ENCODE measurements at regions not wholly inside any gene's neighbourhood (a gene's known extent, or its start where the extent isn't known, plus 50 kb on each side); places are given as distances from the start of the nearest gene placed in this dataset.

DNA sequence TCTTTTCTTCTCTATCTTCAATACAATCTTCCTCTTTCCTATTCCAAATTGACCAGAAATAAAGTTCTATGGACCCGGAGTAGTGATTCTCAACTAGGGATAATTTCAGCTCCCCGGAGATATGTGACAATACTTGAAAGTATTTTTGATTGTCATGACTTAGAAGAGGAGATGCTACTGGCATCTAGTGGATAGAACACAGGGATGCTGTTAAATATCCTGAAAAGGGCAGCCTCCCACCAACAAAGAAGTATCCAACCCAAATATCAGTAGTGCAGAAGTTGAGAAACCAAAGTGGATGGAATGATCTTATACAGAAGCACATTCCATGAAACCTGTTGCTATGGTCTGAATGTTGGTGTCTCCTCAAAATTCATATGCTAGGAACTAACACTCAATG lies 65.7 kb upstream of the NDST3 start:
- 29% methylated on average over 2 of the region's 2 CpGs for WGBS (ENCODE audit: low lambda C conversion rate)
- CTCF ChIA-PET = interaction anchor here (1.6 kb wide), 1 partner anchor 11 kb away, joined by 5 read pairs; no protein-coding TSS in a partner anchor

DNA sequence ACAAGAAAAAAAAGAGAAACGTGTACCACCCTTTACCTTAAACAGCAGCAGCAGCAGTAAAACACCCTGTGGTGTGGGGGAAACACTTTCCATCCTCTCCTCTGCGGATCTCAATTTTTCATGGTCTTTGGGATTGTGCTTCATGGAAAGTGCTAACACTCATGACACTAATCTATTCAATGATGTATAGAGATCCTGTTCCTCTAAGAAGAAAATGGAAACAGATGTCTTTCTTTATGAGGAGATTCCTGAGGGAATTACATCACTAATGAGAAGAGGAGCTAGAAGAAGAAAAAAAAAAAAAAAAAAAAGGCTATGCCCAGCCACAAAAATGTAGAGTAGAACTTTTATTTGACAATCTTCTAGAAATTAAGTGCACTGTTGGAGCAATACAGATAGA lies 62.9 kb upstream of the NDST3 start:
- no peaks in the 10 kb centered on the region for H3K9me3 ChIP-seq
- no peaks in the 10 kb centered on the region for H3K79me2 ChIP-seq (ENCODE audit: insufficient read depth)
- CTCF ChIA-PET = no interaction called here
- no peaks in the 10 kb centered on the region; a peak in 1 of 4 replicates for H3K4me1 ChIP-seq (ENCODE audit: control insufficient read depth in 1 of 2, insufficient read depth in 2 of 2, low read depth in 1 of 2, low read length in 1 of 2)
- H3K9me2 ChIP-seq = no peaks in the 10 kb centered on the region
- POLR2A ChIA-PET = no interaction called here
- H3K27ac ChIP-seq (ENCODE audit: low read depth in 2 of 2, low read length in 1 of 2) = no peak overlapping the region; a peak in 1 of 4 replicates
- no peaks in the 10 kb centered on the region for H3F3A ChIP-seq (replicated peaks; ENCODE audit: insufficient read depth)
- no peak overlapping the region for H3K4me2 ChIP-seq
- 42% methylated on average over 2 of the region's 2 CpGs for WGBS (ENCODE audit: low lambda C conversion rate)
- H4K20me1 ChIP-seq (ENCODE audit: insufficient read depth) = no peaks in the 10 kb centered on the region
- TF ChIP-seq MEF2A (IDR thresholded peaks at IDR 0.05; ENCODE audit: borderline replicate concordance, low read depth) = 0 out of 2 replicates have a peak, but pooled peaks have one; percentile 8
- TF ChIP-seq, protein P1, sequence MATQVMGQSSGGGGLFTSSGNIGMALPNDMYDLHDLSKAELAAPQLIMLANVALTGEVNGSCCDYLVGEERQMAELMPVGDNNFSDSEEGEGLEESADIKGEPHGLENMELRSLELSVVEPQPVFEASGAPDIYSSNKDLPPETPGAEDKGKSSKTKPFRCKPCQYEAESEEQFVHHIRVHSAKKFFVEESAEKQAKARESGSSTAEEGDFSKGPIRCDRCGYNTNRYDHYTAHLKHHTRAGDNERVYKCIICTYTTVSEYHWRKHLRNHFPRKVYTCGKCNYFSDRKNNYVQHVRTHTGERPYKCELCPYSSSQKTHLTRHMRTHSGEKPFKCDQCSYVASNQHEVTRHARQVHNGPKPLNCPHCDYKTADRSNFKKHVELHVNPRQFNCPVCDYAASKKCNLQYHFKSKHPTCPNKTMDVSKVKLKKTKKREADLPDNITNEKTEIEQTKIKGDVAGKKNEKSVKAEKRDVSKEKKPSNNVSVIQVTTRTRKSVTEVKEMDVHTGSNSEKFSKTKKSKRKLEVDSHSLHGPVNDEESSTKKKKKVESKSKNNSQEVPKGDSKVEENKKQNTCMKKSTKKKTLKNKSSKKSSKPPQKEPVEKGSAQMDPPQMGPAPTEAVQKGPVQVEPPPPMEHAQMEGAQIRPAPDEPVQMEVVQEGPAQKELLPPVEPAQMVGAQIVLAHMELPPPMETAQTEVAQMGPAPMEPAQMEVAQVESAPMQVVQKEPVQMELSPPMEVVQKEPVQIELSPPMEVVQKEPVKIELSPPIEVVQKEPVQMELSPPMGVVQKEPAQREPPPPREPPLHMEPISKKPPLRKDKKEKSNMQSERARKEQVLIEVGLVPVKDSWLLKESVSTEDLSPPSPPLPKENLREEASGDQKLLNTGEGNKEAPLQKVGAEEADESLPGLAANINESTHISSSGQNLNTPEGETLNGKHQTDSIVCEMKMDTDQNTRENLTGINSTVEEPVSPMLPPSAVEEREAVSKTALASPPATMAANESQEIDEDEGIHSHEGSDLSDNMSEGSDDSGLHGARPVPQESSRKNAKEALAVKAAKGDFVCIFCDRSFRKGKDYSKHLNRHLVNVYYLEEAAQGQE (IDR thresholded peaks at IDR 0.05; ENCODE audit: low read depth, low read length) = no peak
- no peak for TF ChIP-seq TEAD4 (IDR thresholded peaks at IDR 0.05; ENCODE audit: borderline replicate concordance, insufficient read depth)
- peak; percentile 48; the same call in 1 of the 2 replicates for TF ChIP-seq TCF12 (IDR thresholded peaks at IDR 0.05)
- H3K27me3 ChIP-seq (ENCODE audit: insufficient read depth) = no peaks in the 10 kb centered on the region
- H3K9ac ChIP-seq = no peak overlapping the region
- no peak for DNase-seq
- no peaks in the 10 kb centered on the region for H3K36me3 ChIP-seq (replicated peaks in 1 of 2; ENCODE audit: control insufficient read depth in 1 of 2, insufficient read depth in 2 of 2, low read length in 1 of 2)
- no peak overlapping the region for H2AFZ ChIP-seq (ENCODE audit: low read depth)
- H3K4me3 ChIP-seq (ENCODE audit: low read depth in 2 of 2, low read length in 1 of 2) = no peak overlapping the region

More for the DNA sequence above, 65.7 kb upstream of the NDST3 start:
- DNase-seq = no peak
- Histone ChIP-seq H2AFZ (ENCODE audit: low read depth) (no peak overlapping the region), H3K79me2 (ENCODE audit: insufficient read depth) (no peaks in the 10 kb centered on the region), H3K4me3 (ENCODE audit: low read depth in 2 of 2, low read length in 1 of 2) (no peak overlapping the region), H3K9ac (no peak overlapping the region), H3K4me1 (ENCODE audit: control insufficient read depth in 1 of 2, insufficient read depth in 2 of 2, low read depth in 1 of 2, low read length in 1 of 2) (peaks cover 0 to 3% of the 10 kb centered on the region in 2 experiments; a peak in 2 of 4 replicates), H3K9me2 (no peaks in the 10 kb centered on the region), H3F3A (replicated peaks; ENCODE audit: insufficient read depth) (no peaks in the 10 kb centered on the region), H3K27me3 (ENCODE audit: insufficient read depth) (no peaks in the 10 kb centered on the region), H3K36me3 (replicated peaks in 1 of 2; ENCODE audit: control insufficient read depth in 1 of 2, insufficient read depth in 2 of 2, low read length in 1 of 2) (no peaks in the 10 kb centered on the region), H3K4me2 (no peak overlapping the region), H3K27ac (ENCODE audit: low read depth in 2 of 2, low read length in 1 of 2) (no peak overlapping the region), H3K9me3 (no peaks in the 10 kb centered on the region), H4K20me1 (ENCODE audit: insufficient read depth) (no peaks in the 10 kb centered on the region)
- POLR2A ChIA-PET = no interaction called here
- TF ChIP-seq TCF12 (IDR thresholded peaks at IDR 0.05) = no peak
- peak; percentile 16; the same call in 1 of the 2 replicates for TF ChIP-seq RAD21 (IDR thresholded peaks at IDR 0.05; ENCODE audit: low read length)

DNA sequence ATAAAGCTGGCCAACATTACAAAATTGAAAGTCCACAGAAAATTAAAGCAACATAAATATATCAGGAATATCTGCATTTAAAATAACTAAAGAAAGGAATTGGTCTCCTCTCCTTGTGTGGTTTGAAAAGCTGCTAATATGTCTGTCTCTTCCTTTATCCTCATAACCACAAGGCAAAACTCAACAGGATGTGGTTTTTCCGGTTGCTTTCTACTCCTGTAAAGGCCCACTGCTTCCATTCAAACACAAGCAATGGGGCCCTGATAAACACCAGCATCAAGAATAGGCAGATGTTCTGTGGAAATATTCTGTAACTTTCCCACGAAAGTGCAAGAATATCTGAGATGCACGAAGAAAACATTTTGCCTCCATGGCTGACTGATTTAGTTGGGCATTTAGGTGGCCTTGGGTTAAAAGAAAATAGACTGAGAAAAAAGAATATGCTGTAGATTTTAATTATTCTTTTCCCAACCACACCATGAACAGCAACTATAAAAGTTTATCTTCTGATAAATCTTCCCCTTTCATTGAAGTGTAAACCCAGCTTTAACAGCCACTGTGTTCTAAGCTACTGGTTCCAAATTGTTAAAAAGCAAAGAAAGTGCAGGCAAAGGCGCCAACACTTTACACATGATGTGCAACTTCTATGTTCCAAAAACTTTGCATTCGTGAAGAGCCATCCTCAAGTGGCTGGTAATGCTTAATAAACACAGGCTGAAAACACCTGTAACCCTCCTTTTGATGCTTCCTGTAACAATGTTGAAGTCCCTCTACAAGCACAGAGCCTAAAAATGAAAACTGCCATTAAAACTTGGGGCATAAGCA lies 50.5 kb upstream of the NDST3 start:
- Histone ChIP-seq H3K9me2 (no peaks in the 10 kb centered on the region), H3K4me3 (ENCODE audit: low read depth in 2 of 2, low read length in 1 of 2) (no peak overlapping the region; a peak in 1 of 4 replicates), H3K27ac (ENCODE audit: low read depth in 2 of 2, low read length in 1 of 2) (no peak overlapping the region), H3K36me3 (replicated peaks in 1 of 2; ENCODE audit: control insufficient read depth in 1 of 2, insufficient read depth in 2 of 2, low read length in 1 of 2) (no peaks in the 10 kb centered on the region), H3K4me2 (no peak overlapping the region), H3F3A (replicated peaks; ENCODE audit: insufficient read depth) (no peaks in the 10 kb centered on the region), H3K27me3 (ENCODE audit: insufficient read depth) (no peaks in the 10 kb centered on the region), H3K9me3 (no peaks in the 10 kb centered on the region), H4K20me1 (ENCODE audit: insufficient read depth) (no peaks in the 10 kb centered on the region), H3K9ac (no peak overlapping the region), H3K4me1 (ENCODE audit: control insufficient read depth in 1 of 2, insufficient read depth in 2 of 2, low read depth in 1 of 2, low read length in 1 of 2) (no peaks in the 10 kb centered on the region), H3K79me2 (ENCODE audit: insufficient read depth) (no peaks in the 10 kb centered on the region), H2AFZ (ENCODE audit: low read depth) (no peak overlapping the region)
- no peak for DNase-seq
- ChIA-PET CTCF (no interaction called here), POLR2A (no interaction called here)
- WGBS (ENCODE audit: low lambda C conversion rate) = 43% methylated on average over 5 of the region's 5 CpGs
- no peak for TF ChIP-seq GABPA (IDR thresholded peaks at IDR 0.05; ENCODE audit: low read depth)
- TF ChIP-seq EZH2phosphoT487 (IDR thresholded peaks at IDR 0.05; ENCODE audit: borderline replicate concordance, low read depth) = no peak
- TF ChIP-seq EP300 (IDR thresholded peaks at IDR 0.05; ENCODE audit: borderline replicate concordance in 1 of 2, low read depth in 1 of 2, low read length in 1 of 2) = no peak
- no peak for TF ChIP-seq TEAD4 (IDR thresholded peaks at IDR 0.05; ENCODE audit: borderline replicate concordance, insufficient read depth)
- TF ChIP-seq, protein P2, sequence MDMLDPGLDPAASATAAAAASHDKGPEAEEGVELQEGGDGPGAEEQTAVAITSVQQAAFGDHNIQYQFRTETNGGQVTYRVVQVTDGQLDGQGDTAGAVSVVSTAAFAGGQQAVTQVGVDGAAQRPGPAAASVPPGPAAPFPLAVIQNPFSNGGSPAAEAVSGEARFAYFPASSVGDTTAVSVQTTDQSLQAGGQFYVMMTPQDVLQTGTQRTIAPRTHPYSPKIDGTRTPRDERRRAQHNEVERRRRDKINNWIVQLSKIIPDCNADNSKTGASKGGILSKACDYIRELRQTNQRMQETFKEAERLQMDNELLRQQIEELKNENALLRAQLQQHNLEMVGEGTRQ (IDR thresholded peaks at IDR 0.05; ENCODE audit: borderline replicate concordance, low read depth, low read length) = no peak
- no peak for TF ChIP-seq SMC3 (IDR thresholded peaks at IDR 0.05; ENCODE audit: low read depth, low read length)
- TF ChIP-seq, protein P1 (IDR thresholded peaks at IDR 0.05; ENCODE audit: low read depth, low read length) = no peak

Measured in SK-N-SH (cell line).